Prostate gland (tissue), 2 donors: ENCODE measurements at regions not wholly inside any gene's neighbourhood (a gene's known extent, or its start where the extent isn't known, plus 50 kb on each side); places are given as distances from the start of the nearest gene placed in this dataset.

ENCODE experiments used
- DNase-seq: peaks from one replicate; pipeline ENCODE4 v3.0.0-alpha.2; 2019; ENCODE audit warnings: low spot score
- H3K27ac ChIP-seq, 2 donors: fragments of 200-600 bp; sonication (generic); 2 replicates each; pipeline ENCODE4 v1.5.1; 2017 to 2019
- H3K27me3 ChIP-seq: fragments of 200-600 bp; sonication (generic); replicated peaks from 2 replicates; pipeline ENCODE4 v1.5.1; 2019; ENCODE audit not compliant: insufficient read depth
- H3K36me3 ChIP-seq, 2 donors: fragments of 200-600 bp; sonication (generic); 1 replicate in 1 of 2; 2 replicates in 1 of 2; pipeline versions ENCODE4 v1.5.1 to v1.8.1; 2017 to 2019
- H3K4me1 ChIP-seq: fragments of 200-600 bp; sonication (generic); replicated peaks from 2 replicates; pipeline ENCODE4 v1.5.1; 2019
- H3K4me3 ChIP-seq, 2 donors: fragments of 200-600 bp; sonication (generic); 2 replicates each; pipeline ENCODE4 v1.5.1; 2017 to 2019
- H3K9me3 ChIP-seq: fragments of 200-600 bp; sonication (generic); 2 replicates; pipeline ENCODE4 v1.5.1; 2017
- POLR2A ChIP-seq: fragments of 450-650 bp; IDR thresholded peaks from one replicate; pipeline ENCODE4 v1.6.1; 2016; ENCODE audit warnings: antibody characterized with exemption, mild to moderate bottlenecking
- POLR2AphosphoS5 ChIP-seq: sonication (generic); formaldehyde crosslinking; IDR thresholded peaks from one replicate; pipeline ENCODE4 v1.6.1; 2017; ENCODE audit warnings: antibody characterized with exemption
- WGBS: methylation state at CpG from one replicate; pipeline ENCODE4 v1.1.5; 2018; 5-methylcytosine and 5-hydroxymethylcytosine counted together
- intact Hi-C: fragments of 100-400 bp; cut with DNase I; formaldehyde crosslinking; loops from one replicate; pipeline ENCODE4 v1.14.2; 2022
- TF ChIP-seq, protein P1 (sequence below), 4 experiments: fragments of 200-600 bp in 2 of 4; fragments of 450-650 bp in 2 of 4; sonication (generic) in 2 of 4; IDR thresholded peaks; 1 replicate in 3 of 4; 2 replicates in 1 of 4; pipeline ENCODE4 v1.5.1; 2016 to 2019; ENCODE audit warnings: antibody characterized with exemption in 4 of 4, mild to moderate bottlenecking in 2 of 4, moderate library complexity in 2 of 4

DNA sequence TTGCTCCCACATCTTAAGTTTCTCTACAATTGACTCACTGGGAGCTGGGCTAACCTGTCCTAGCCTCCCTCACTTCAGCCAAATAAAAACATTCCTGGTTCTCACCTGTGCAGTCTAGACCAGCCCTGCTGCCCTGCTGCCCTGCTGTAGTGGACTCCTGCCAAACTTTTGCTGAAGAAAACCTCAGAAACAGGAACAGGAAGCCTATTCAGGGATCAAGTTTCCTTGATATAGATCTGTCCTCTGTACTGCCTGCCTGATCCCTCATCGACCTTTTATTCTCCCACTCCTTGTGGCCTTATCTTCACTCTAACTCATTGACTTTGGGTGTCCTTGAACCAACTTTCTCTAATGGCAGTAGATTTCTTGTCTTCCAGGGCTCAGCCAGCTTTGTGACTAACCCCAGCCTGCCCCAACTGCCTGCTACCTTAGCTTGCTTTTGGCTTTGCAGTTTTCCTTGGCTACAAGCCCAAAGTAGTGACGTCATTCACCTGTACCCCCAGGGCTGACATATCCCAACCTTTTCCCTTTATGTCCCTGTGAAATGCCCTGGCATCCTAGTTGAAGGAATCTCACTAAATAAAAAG is 234.8 kb downstream of the DUSP6 start:
- no peaks in the 10 kb centered on the region for H3K36me3 ChIP-seq
- 3% methylated on average over 2 of the region's 2 CpGs for WGBS
- no peak overlapping the region for H3K27ac ChIP-seq
- no peak overlapping the region for H3K4me3 ChIP-seq
- H3K4me1 ChIP-seq, result no peaks in the 10 kb centered on the region
- peak; percentile 57 for DNase-seq
- peak; percentile 47 for TF ChIP-seq POLR2AphosphoS5
- TF ChIP-seq, protein P1, sequence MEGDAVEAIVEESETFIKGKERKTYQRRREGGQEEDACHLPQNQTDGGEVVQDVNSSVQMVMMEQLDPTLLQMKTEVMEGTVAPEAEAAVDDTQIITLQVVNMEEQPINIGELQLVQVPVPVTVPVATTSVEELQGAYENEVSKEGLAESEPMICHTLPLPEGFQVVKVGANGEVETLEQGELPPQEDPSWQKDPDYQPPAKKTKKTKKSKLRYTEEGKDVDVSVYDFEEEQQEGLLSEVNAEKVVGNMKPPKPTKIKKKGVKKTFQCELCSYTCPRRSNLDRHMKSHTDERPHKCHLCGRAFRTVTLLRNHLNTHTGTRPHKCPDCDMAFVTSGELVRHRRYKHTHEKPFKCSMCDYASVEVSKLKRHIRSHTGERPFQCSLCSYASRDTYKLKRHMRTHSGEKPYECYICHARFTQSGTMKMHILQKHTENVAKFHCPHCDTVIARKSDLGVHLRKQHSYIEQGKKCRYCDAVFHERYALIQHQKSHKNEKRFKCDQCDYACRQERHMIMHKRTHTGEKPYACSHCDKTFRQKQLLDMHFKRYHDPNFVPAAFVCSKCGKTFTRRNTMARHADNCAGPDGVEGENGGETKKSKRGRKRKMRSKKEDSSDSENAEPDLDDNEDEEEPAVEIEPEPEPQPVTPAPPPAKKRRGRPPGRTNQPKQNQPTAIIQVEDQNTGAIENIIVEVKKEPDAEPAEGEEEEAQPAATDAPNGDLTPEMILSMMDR (IDR thresholded peaks at IDR 0.05), result no peak
- intact Hi-C loops, result no loop called here
- no peaks in the 10 kb centered on the region for H3K27me3 ChIP-seq
- no peaks in the 10 kb centered on the region for H3K9me3 ChIP-seq

DNA sequence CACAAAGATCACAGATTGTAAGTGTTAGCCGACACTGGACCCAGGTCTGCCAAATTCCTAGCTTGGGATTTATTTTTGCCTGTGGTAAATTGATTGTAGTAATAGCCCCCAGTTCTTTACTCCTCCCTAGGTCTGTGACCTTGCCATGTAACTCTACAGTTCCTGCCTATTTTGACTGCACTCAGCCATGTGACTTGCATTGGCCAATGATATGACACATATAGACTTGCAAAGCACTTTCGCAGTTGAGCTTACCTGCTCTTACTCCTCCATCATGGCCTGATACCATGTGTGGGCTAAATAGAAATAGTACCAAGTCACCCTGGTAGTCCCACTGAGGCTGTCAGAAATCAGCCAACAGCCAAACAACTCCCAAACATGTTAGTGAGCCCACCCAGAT is 240.3 kb downstream of the DUSP6 start:
- no peaks in the 10 kb centered on the region for H3K9me3 ChIP-seq
- H3K4me3 ChIP-seq, result no peak overlapping the region
- H3K27me3 ChIP-seq, result no peaks in the 10 kb centered on the region
- no peak for TF ChIP-seq POLR2AphosphoS5
- no peak for TF ChIP-seq POLR2A
- TF ChIP-seq, protein P1 (IDR thresholded peaks at IDR 0.05), result no peak
- H3K36me3 ChIP-seq, result no peaks in the 10 kb centered on the region
- intact Hi-C loops, result no loop called here
- WGBS, result 99% methylated on average over 2 of the region's 2 CpGs
- H3K27ac ChIP-seq, result no peak overlapping the region
- H3K4me1 ChIP-seq, result no peaks in the 10 kb centered on the region
- DNase-seq, result no peak

DNA sequence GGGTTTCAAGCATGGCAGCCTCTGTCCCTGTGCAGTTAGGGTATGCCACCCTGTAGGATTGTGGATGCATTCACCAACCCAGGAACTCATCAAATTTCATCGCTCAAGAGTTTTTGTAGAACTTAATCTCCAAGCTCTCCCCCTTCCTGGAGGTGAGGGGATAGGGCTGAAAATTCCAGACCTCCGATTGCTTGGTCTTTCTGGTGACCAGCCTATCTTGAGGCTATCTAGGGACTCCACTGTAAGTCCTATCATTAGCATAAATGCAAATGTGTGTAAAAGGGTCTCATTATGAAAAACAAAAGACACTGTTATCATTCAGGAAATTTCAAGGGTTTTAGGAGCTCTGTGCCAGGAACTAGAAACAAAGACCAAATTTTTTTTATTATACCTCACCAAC is 244.0 kb downstream of the DUSP6 start:
- DNase-seq, result no peak
- H3K27me3 ChIP-seq, result no peaks in the 10 kb centered on the region
- WGBS, result 95% methylated on average over 2 of the region's 2 CpGs
- intact Hi-C loops, result no loop called here
- no peaks in the 10 kb centered on the region for H3K4me1 ChIP-seq
- H3K4me3 ChIP-seq, result no peak overlapping the region
- H3K36me3 ChIP-seq, result no peaks in the 10 kb centered on the region
- TF ChIP-seq, protein P1 (IDR thresholded peaks at IDR 0.05), result no peak
- no peak for TF ChIP-seq POLR2AphosphoS5
- no peak overlapping the region for H3K27ac ChIP-seq
- H3K9me3 ChIP-seq, result no peaks in the 10 kb centered on the region

DNA sequence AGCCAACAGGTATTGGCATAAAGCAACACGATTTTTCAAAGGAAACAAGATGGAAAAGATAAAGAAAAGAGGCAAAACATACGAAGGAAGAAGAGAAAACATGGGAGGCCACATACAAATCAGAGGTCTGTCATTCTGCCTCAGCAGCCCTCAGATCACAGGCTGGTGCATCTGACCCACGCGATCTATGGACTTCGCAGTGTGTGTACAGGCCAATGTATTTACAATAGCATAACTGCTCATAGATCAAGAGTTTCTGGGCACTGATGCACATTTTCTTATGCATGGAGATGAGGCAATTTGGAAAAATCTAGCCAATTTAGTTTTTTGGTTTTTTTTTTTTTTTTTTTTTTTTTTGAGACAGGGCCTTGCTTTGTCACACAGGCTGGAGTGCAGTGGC is 245.4 kb downstream of the DUSP6 start:
- Histone ChIP-seq H3K4me1 (no peaks in the 10 kb centered on the region), H3K27ac (no peak overlapping the region), H3K36me3 (no peaks in the 10 kb centered on the region), H3K4me3 (no peak overlapping the region), H3K27me3 (no peaks in the 10 kb centered on the region), H3K9me3 (no peaks in the 10 kb centered on the region)
- DNase-seq, result no peak
- WGBS, result 70% methylated on average over 5 of the region's 5 CpGs
- intact Hi-C loops, result no loop called here
- no peak for TF ChIP-seq POLR2A
- TF ChIP-seq POLR2AphosphoS5, result no peak
- TF ChIP-seq, protein P1 (IDR thresholded peaks at IDR 0.05), result no peak

DNA sequence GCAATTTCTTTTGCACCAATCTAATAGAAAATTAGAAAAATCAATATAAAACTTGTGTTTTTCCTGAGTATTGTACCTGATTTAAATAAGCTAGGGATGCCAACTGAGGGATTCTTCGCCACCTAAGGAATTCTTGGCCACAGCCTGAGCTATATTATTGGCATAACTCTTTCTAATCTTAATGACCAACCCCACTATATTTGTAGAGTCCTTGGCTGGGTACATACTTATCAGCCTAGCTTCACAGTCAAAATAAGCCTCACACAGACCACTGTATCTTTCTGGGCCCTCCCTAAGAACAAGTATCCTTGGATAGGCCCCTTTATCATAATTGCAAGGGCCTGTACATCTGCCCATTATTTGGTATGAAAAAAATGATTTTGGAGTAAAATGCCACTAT is 247.1 kb downstream of the DUSP6 start:
- TF ChIP-seq POLR2A (no peak), POLR2AphosphoS5 (no peak)
- TF ChIP-seq, protein P1 (IDR thresholded peaks at IDR 0.05), result no peak
- no peak overlapping the region for H3K27ac ChIP-seq
- no peak overlapping the region for H3K4me3 ChIP-seq
- DNase-seq, result no peak
- H3K9me3 ChIP-seq, result no peaks in the 10 kb centered on the region
- no peaks in the 10 kb centered on the region for H3K4me1 ChIP-seq
- WGBS, result 97% methylated on average over 1 of the region's 1 CpG
- H3K36me3 ChIP-seq, result no peaks in the 10 kb centered on the region
- H3K27me3 ChIP-seq, result no peaks in the 10 kb centered on the region
- intact Hi-C loops, result no loop called here
